ENCODE measurements at regions not wholly inside any gene's neighbourhood (a gene's known extent, or its start where the extent isn't known, plus 50 kb on each side); places are given as distances from the start of the nearest gene placed in this dataset.

DNA sequence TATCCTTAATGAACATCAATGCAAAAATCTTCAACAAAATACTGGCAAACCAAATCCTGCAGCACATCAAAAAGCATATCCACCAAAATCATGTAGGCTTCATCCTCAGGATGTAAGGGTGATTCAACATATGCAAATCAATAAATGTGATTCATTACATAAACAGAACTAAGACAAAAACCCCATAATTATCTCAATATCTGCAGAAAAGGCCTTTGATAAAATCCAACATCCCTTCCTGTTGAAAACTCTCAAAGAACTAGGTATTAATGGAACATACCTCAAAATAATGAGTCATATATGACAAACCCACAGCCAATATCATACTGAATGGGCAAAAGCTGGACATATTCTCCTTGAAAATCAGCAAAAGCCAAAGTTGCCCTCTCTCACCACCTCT lies 54.6 kb upstream of the DEPDC1 start:
- Histone ChIP-seq H3K4me1 (ENCODE audit: low read depth, poor library complexity, severe bottlenecking) (no peaks in the 10 kb centered on the region), H2AFZ (ENCODE audit: low read depth) (no peak overlapping the region), H3K27ac (no peak overlapping the region), H3K79me2 (ENCODE audit: insufficient read depth, low read depth) (no peaks in the 10 kb centered on the region), H3K4me3 (IDR thresholded peaks at IDR 0.05; ENCODE audit: insufficient read depth, low read depth, low read length) (no peak overlapping the region), H3K36me3 (ENCODE audit: insufficient read depth) (no peaks in the 10 kb centered on the region), H3K4me2 (no peak overlapping the region), H3K27me3 (ENCODE audit: insufficient read depth, low read depth) (no peaks in the 10 kb centered on the region), H3K9ac (no peak overlapping the region), H4K20me1 (ENCODE audit: insufficient read depth) (no peaks in the 10 kb centered on the region)
- TF ChIP-seq, protein P1, sequence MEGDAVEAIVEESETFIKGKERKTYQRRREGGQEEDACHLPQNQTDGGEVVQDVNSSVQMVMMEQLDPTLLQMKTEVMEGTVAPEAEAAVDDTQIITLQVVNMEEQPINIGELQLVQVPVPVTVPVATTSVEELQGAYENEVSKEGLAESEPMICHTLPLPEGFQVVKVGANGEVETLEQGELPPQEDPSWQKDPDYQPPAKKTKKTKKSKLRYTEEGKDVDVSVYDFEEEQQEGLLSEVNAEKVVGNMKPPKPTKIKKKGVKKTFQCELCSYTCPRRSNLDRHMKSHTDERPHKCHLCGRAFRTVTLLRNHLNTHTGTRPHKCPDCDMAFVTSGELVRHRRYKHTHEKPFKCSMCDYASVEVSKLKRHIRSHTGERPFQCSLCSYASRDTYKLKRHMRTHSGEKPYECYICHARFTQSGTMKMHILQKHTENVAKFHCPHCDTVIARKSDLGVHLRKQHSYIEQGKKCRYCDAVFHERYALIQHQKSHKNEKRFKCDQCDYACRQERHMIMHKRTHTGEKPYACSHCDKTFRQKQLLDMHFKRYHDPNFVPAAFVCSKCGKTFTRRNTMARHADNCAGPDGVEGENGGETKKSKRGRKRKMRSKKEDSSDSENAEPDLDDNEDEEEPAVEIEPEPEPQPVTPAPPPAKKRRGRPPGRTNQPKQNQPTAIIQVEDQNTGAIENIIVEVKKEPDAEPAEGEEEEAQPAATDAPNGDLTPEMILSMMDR (conservative IDR thresholded peaks at IDR 0.05; ENCODE audit: low read depth, low read length): no peak

DNA sequence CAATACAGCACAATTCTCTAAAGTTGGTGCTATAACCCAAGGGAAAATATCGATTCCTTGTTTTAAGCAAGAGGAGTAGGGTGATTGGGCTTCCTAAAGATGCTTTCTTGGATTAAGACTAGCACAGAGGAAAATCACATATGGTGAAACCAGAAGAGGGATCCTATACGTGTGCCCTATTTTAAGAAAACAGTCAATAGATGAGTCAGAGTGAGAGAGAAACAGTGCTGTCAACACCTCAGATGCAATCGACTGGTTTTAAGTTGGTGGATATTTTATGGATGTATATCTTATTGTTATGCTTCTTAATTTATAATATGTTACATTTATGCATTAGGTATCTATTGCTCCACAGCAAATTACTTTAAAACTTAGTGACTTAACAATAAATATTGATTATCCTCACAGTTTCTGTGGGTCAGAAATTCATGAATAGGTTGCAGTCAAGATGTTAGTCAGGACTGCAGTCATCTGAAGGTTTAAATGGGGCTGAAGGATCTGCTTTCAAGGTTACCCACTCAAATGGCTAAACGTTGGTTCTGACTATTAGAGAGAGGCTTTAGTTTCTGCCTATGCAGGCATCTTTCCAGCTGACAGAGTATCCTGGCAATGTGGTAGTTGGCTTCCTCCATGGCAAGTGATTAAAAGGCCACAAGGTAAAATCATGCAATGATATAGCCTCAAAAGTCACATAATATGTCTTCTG lies 61.6 kb upstream of the DEPDC1 start:
- Histone ChIP-seq H3K4me1 (ENCODE audit: low read depth, poor library complexity, severe bottlenecking) (peaks cover 26% of the 10 kb centered on the region), H3K79me2 (ENCODE audit: insufficient read depth, low read depth) (no peaks in the 10 kb centered on the region)
- TF ChIP-seq, protein P1 (conservative IDR thresholded peaks at IDR 0.05; ENCODE audit: low read depth, low read length): no peak

DNA sequence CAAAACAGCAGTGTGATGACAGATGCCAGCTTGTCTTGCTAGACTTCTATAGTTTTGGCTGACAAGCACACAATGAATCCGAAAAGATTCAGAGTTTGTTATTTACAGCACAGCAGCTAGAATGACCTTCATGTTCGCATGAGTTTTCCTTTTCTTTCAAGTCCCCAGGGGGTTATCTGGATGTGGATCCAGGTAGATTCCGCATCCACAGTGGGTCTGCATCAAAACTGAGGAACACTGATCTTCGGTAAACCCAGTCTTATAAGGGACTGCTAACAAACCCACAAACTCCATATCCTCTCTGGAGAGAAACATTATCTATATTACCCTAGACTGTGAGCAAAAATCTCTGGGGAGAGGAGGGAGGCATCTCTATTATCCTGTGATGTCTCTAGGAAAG lies 69.0 kb upstream of the DEPDC1 start:
- no peaks in the 10 kb centered on the region for H4K20me1 ChIP-seq (ENCODE audit: insufficient read depth)
- H3K4me2 ChIP-seq: no peak overlapping the region
- H3K4me3 ChIP-seq (IDR thresholded peaks at IDR 0.05; ENCODE audit: insufficient read depth, low read depth, low read length): no peak overlapping the region
- no peaks in the 10 kb centered on the region for H3K27me3 ChIP-seq (ENCODE audit: insufficient read depth, low read depth)
- no peaks in the 10 kb centered on the region for H3K79me2 ChIP-seq (ENCODE audit: insufficient read depth, low read depth)
- no peaks in the 10 kb centered on the region for H3K4me1 ChIP-seq (ENCODE audit: low read depth, poor library complexity, severe bottlenecking)
- TF ChIP-seq, protein P1 (conservative IDR thresholded peaks at IDR 0.05; ENCODE audit: low read depth, low read length): no peak
- no peak overlapping the region for H3K9ac ChIP-seq
- no peaks in the 10 kb centered on the region for H3K36me3 ChIP-seq (ENCODE audit: insufficient read depth)
- H3K27ac ChIP-seq: no peak overlapping the region
- H2AFZ ChIP-seq (ENCODE audit: low read depth): no peak overlapping the region

More for the DNA sequence above, 61.6 kb upstream of the DEPDC1 start:
- H2AFZ ChIP-seq (ENCODE audit: low read depth): peak overlapping the region; percentile 27; the same call in 1 of the 2 replicates
- H3K27me3 ChIP-seq (ENCODE audit: insufficient read depth, low read depth): no peaks in the 10 kb centered on the region
- H4K20me1 ChIP-seq (ENCODE audit: insufficient read depth): no peaks in the 10 kb centered on the region
- H3K27ac ChIP-seq: peak overlapping the region; percentile 76
- no peak overlapping the region; the same call in 1 of the 2 replicates for H3K9ac ChIP-seq
- H3K4me2 ChIP-seq: peak overlapping the region; percentile 67
- no peak overlapping the region for H3K4me3 ChIP-seq (IDR thresholded peaks at IDR 0.05; ENCODE audit: insufficient read depth, low read depth, low read length)
- H3K36me3 ChIP-seq (ENCODE audit: insufficient read depth): no peaks in the 10 kb centered on the region

DNA sequence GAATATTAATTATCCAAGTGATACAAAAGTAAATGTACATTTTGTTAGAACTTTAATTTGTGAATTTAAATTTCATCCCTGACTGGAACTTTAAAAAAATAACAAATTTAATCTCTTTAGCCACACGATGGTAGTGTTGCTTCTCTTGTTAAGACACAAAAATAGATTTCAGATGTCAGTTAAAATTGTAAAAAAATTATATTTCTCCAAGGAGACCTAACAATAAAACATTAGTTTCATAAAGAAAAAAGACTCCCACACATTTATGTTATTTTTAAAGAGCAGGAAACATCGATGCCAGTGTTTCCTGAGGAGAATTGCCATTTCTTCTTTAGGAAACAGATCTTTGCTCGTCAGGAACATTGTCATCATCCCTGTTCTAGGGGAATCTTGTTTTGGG lies 74.0 kb upstream of the DEPDC1 start:
- Histone ChIP-seq H3K27ac (no peak overlapping the region), H3K79me2 (ENCODE audit: insufficient read depth, low read depth) (no peaks in the 10 kb centered on the region), H3K27me3 (ENCODE audit: insufficient read depth, low read depth) (no peaks in the 10 kb centered on the region), H3K4me1 (ENCODE audit: low read depth, poor library complexity, severe bottlenecking) (no peaks in the 10 kb centered on the region), H3K9ac (no peak overlapping the region), H4K20me1 (ENCODE audit: insufficient read depth) (no peaks in the 10 kb centered on the region), H2AFZ (ENCODE audit: low read depth) (no peak overlapping the region), H3K4me2 (no peak overlapping the region), H3K36me3 (ENCODE audit: insufficient read depth) (no peaks in the 10 kb centered on the region), H3K4me3 (IDR thresholded peaks at IDR 0.05; ENCODE audit: insufficient read depth, low read depth, low read length) (no peak overlapping the region)
- TF ChIP-seq, protein P1 (conservative IDR thresholded peaks at IDR 0.05; ENCODE audit: low read depth, low read length): no peak
